GM12875 (cell line): ENCODE measurements at regions not wholly inside any gene's neighbourhood (a gene's known extent, or its start where the extent isn't known, plus 50 kb on each side); places are given as distances from the start of the nearest gene placed in this dataset.
"Not testable (repeated sequence)": the region's sequence is repeated elsewhere in the genome, so short reads cannot be mapped to it uniquely, and the experiment has no call there.

ENCODE experiments used
- H3K4me3 ChIP-seq: one replicate; pipeline ENCODE4 v1.5.1; 2011; ENCODE audit warnings: low read depth, low read length, control low read depth
- TF ChIP-seq, protein P1 (sequence below): IDR thresholded peaks from 2 replicates; pipeline ENCODE4 v1.5.1; 2011; ENCODE audit warnings: low read depth, mild to moderate bottlenecking, control low read depth, inconsistent platforms, low read length, moderate library complexity, borderline replicate concordance; ENCODE audit not compliant: insufficient read depth

DNA sequence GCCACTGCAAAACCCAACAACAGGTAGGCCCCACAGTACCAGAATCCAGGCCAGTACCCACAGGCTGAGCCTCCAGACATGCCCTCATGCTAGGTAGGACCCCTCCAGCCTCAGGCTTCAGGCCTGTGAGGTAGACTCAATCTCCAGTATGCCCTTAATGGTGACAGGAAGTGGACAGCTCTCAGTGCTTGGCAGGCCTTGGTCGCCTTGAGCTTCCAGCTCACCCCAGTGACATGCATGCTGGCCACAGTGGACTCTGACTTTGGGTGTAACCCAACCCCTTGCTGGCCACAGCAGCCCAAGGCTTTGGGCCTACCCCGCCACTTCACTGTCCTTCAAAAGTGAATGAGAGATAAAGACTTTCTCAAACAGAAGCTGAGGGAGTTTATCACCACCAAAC lies 324.2 kb downstream of the ANTXR2 start:
- TF ChIP-seq, protein P1, sequence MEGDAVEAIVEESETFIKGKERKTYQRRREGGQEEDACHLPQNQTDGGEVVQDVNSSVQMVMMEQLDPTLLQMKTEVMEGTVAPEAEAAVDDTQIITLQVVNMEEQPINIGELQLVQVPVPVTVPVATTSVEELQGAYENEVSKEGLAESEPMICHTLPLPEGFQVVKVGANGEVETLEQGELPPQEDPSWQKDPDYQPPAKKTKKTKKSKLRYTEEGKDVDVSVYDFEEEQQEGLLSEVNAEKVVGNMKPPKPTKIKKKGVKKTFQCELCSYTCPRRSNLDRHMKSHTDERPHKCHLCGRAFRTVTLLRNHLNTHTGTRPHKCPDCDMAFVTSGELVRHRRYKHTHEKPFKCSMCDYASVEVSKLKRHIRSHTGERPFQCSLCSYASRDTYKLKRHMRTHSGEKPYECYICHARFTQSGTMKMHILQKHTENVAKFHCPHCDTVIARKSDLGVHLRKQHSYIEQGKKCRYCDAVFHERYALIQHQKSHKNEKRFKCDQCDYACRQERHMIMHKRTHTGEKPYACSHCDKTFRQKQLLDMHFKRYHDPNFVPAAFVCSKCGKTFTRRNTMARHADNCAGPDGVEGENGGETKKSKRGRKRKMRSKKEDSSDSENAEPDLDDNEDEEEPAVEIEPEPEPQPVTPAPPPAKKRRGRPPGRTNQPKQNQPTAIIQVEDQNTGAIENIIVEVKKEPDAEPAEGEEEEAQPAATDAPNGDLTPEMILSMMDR: no peak
- no peak overlapping the region for H3K4me3 ChIP-seq

DNA sequence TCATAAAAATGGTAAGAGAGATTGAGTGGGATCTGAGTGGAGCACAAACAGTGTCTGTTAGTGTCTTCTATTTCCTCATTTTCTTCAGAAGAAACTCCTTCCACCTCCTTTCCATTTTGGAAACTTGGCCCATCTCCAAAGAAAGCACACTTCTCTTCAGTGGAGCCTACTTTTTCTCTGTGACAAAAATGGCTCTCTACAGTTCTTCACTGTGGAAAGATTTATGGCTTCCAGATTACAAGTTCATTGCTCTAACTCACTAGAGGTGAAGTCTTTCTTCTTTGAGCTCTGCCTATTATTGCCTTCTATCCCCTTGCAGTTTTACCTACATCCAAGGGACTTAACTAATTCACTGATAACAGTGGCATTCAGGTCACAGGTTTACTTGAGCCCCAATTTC lies 325.8 kb downstream of the ANTXR2 start:
- no peak overlapping the region for H3K4me3 ChIP-seq
- TF ChIP-seq, protein P1: no peak

- H3K4me3 ChIP-seq: no peak overlapping the region
- TF ChIP-seq, protein P1: no peak
These were observed 330.0 kb downstream of the ANTXR2 start for GRCh38 chr4:79743014-79743413.

DNA sequence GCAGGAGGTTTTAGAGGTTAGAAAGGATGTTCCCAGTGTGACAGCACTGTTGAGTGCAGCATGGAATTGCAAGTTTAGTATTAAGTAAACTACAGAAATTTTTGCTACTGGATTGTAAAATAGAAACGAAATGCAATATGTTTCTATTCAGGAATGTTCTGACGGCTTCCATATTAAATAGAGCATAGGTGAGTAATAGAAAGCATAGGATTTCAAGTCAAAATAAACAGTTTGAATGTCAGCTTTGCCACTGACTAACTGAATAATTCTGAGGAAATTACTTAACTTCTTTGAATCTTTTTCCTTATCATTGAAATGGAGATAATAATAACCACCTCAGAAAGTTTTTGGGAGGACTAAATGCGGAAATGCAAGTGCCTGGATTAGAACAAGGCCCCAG lies 331.9 kb upstream of the GK2 start:
- TF ChIP-seq, protein P1: no peak

DNA sequence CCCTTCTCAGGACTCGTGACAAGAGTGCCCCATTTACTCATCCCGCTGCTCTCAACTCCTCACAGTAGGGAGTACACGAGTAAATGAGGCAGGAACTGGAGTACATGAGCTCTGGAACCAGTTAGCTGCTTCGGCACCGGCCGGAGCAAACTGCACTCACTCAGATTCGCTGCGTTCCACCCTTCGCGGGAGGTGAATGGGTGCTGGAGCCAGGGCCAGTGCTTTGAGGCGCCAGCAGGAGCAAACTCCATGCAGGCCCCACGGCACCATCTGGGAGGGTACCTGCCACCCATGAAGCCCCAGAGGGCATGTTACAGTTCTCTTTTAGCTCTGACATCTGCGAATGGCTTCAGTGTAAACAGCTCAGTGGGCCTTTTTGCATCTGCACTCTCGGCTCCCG lies 315.5 kb upstream of the GK2 start:
- TF ChIP-seq, protein P1: no peak
- no peak overlapping the region for H3K4me3 ChIP-seq

More for the DNA sequence above, 331.9 kb upstream of the GK2 start:
- no peak overlapping the region for H3K4me3 ChIP-seq

- H3K4me3 ChIP-seq: no peak overlapping the region
- TF ChIP-seq, protein P1: no peak
These were observed 292.3 kb upstream of the GK2 start for GRCh38 chr4:79700356-79700755.

DNA sequence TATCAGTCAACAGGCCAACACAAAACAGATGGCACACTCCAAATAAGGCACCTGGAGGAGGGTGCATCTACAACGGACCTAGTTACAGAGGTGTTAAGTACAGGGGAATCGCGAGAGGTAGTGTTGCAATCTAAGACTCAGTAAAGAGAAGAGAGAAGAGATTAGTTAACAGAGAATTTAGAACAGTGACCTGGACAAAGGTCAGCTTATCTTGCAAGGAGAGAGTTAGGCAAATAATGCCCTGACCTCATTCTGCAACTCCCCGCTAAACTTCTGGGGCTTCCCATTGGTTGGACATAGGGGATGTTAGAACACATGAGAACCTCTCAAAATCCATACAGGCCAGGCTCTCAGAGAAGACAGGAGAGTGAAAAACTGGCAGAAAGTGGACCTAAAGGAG lies 289.4 kb upstream of the GK2 start:
- TF ChIP-seq, protein P1: no peak
- H3K4me3 ChIP-seq: no peak overlapping the region

- H3K4me3 ChIP-seq: not testable (repeated sequence)
These were observed 288.5 kb upstream of the GK2 start for GRCh38 chr4:79696534-79696933.
